DMS53 (cell line): ENCODE measurements at regions not wholly inside any gene's neighbourhood (a gene's known extent, or its start where the extent isn't known, plus 50 kb on each side); places are given as distances from the start of the nearest gene placed in this dataset.
"Not testable (repeated sequence)": the region's sequence is repeated elsewhere in the genome, so short reads cannot be mapped to it uniquely, and the experiment has no call there.

Source experiments
- DNase-seq: peaks from one replicate; lab custom pipeline; 2025; lab: John Stamatoyannopoulos, UW

- no peak for DNase-seq
Measured at GRCh38 chr9:135384226-135384625, 95.4 kb upstream of the PPP1R26 start.

- not testable (repeated sequence) for DNase-seq
Measured at GRCh38 chr9:135384815-135385405, 94.7 kb upstream of the PPP1R26 start.

- no peak for DNase-seq
Measured at GRCh38 chr9:135385793-135386192, 93.8 kb upstream of the PPP1R26 start.

- DNase-seq: no peak
Measured at GRCh38 chr9:135387976-135388375, 91.6 kb upstream of the PPP1R26 start.

DNA sequence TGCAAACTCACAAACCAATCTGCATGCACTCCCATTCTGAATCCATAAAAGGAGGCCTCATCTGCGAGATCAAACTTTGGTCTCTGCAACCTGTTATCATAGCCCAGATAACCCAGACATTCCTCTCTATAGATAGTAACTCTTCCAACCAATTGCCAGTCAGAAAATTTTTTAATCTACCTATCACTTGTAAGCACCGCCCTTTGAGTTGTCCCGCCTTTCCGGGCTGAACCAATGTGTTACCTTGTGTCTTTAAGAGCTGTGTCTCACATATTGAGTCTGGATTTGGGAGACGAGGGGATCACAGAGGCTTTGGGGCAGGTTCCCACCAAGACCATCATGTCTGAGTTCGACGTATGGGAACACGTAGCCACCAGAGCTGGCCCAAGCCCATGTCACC, 91.1 kb upstream of the PPP1R26 start:
- DNase-seq: no peak

- no peak for DNase-seq
Measured at GRCh38 chr9:135391759-135392158, 87.8 kb upstream of the PPP1R26 start.

DNA sequence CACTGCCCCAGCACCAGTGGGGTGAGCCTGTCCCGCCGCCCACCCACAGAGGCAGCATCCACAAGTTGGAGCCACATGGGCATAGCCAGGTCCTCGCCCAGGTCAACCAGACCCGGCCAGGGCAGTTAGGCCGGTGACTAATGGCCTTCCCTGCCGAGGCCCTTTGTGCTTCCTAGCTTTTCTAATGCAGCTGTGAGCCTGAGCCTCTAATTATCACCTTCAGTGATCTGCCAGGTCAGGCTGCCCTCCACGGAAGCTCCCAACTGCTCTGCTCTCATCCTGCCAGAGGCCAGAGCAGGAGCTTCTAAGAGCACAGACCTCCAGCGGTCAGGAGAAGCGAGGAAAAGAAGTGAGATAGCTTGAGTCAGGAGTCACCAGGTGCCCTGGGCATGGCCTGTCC, 87.1 kb upstream of the PPP1R26 start:
- no peak for DNase-seq

DNA sequence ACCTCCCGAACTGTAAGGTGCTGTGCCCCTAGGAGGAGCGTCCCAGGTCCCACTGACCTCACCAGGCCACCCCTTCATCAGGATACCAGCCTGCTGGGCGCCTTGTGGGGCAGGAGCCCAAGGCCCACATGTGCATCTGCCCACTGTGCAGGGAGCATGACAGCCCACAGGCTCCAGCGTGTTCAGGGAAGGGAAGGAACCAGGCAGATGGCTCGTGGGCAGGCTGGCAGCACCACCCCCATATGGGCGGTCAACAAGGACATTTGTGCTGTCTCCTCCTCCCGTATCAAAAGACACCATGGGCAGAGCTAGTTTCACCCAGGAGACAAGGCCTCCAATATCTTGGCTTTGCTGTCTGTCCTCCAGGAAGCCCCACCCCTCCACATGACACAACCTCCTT, 85.5 kb upstream of the PPP1R26 start:
- no peak for DNase-seq

- no peak for DNase-seq
Measured at GRCh38 chr9:135394699-135395645, 84.6 kb upstream of the PPP1R26 start.

- no peak for DNase-seq
Measured at GRCh38 chr9:135397142-135397541, 82.4 kb upstream of the PPP1R26 start.

DNA sequence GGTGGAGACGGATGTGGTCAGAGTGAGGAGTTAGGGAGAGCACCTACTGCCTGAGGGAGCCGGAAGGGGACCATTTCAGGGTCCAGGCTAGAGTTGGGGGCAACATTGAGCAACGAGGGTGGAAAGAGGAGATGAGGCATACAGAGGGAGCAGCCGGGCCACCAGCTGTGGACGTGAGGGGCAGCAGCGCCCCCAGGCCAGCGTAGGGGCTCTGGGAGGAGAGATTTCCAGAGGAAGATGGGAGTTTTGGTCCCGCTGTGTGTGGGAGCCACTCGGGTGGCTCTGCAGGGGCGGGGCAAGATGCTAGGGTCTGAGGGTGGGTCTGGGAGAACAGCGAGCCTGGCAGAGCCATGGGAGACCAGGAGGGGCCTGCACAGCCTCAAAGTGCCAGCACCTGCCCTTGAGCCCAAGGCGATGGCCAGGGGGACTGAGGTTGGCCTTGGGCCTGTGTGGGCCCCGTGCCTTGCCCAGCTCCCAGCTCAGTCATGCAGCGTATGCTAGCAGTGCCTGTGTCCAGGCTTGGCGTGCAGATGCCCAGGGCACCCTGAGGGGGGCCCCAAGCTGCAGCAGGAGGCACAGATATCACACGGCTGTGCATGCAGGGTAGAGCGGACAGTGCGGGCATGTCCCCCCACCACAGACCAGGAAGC, 80.5 kb upstream of the PPP1R26 start:
- DNase-seq: no peak

DNA sequence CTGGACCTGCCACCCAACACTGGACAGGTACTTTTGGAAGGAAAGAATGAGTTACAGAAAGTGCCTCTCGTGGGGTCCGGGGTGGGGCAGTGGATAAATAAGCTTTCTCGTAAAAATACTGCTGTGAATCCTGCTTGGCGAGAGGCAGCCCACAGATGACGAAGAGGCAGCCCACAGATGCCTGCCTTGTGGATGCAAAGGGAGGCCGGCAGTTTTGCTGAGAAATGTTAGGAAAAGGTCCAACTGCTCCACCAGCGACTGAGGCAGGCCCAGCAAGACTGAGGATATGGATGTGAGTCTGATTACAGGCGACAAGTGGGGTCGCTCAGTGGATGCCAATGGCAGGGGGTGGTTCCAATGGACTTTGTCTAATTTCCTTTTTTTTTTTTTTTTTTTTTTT, 79.1 kb upstream of the PPP1R26 start:
- no peak for DNase-seq

- no peak for DNase-seq
Measured at GRCh38 chr9:135401218-135401617, 78.4 kb upstream of the PPP1R26 start.

DNA sequence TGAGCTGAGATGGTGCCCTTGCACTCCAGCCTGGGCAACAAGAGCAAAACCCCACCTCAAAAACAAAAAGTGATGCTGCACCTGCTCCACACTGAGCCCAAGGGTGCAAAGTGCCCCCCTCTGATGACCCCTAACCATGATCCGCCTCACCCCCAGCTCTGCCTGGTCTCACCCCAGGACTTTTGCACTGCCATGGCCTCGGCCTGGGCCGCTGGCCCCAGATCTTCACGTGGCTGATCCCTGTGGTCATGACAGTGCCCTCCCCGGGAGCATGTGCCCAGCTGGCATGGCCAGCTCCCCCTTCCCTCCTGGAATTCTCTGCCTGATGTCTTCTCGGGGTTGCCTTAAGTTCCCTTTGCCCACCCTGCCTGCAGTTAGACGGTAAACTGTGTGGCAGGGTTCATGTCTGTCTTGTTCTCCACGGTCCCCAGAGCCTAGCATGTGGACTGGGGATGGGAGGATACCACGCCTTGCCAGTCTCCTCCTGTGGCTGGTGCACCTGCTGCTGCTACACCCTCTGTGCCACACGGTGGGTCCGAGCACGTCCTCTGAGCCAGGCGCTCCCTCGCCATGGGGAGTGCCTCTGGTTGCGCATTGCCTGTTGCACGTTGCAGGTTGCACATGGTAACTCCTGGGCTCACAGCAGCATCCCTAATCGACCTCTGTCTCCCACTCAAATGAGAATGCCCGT, 77.4 kb upstream of the PPP1R26 start:
- DNase-seq: no peak

GRCh38 chr9:135402739-135403695, 76.6 kb upstream of the PPP1R26 start:
- no peak for DNase-seq

DNA sequence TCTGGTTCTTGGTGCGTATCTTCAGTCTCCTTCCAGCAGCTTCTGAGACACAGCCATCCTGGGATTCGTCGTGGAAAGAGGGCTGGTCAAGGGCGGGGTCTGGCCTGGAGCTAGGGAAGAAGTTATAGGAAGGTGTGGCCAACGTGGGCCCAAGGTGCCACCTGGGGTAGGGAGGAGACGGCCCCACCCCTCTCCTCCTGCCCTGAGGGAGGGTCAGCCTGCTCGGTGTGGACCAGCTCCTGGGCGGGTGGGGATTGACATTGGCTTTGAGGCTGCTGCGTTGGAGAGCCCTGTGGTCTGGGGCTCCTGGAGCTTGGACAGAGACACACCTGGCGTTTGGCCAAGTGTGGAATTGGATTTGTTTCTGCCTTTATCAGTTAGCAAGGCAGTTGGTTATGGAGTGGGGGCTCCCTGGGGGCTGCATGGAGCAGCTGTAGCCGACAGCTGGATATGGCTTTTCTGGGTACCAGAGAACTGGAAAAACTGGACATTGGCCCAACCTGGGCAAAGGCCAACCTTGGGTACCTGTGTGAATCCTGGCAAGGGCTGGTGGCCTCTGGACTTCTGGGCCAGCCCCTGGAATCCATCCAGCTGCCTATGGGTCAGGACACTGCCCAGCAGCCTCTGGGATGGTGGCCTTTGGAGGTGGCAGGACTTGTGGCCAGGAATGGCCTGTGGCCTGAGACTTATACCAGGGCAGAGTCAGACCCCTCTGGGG, 75.7 kb upstream of the PPP1R26 start:
- DNase-seq: no peak

DNA sequence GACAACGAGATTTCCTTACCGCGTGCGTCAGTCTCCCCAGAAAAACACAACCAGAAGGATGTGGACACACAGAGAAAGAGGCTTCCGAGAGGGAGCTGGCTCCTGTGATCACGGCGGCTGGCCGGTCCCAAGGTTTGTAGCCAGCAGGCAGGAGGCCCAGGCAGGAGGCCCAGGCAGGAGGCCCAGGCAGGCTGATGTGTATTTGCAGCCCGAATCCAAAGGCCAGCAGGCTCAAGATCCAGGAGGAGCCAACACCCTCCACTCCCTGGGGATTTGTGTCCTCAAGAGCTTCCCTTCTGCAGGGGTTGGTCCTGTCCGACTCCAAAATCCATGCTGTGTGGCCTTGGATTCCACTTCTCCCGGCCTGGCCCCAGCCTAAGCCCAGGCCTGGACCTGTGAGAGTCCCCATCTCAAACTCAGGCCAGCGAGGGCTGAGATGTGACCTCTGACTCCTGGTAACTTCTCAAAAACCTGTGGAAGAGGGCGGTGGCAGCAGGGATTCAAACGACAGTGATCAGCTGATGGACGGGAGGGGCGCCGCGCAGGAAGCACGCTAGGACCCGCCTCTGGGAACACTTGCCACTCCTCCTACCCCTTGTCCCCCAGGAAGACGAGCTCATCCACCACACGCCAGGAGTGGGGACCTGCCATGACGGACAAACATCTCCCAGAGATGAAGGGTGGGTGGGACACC, 75.0 kb upstream of the PPP1R26 start:
- no peak for DNase-seq

GRCh38 chr9:135405145-135405464, 74.5 kb upstream of the PPP1R26 start:
- not testable (repeated sequence) for DNase-seq

DNA sequence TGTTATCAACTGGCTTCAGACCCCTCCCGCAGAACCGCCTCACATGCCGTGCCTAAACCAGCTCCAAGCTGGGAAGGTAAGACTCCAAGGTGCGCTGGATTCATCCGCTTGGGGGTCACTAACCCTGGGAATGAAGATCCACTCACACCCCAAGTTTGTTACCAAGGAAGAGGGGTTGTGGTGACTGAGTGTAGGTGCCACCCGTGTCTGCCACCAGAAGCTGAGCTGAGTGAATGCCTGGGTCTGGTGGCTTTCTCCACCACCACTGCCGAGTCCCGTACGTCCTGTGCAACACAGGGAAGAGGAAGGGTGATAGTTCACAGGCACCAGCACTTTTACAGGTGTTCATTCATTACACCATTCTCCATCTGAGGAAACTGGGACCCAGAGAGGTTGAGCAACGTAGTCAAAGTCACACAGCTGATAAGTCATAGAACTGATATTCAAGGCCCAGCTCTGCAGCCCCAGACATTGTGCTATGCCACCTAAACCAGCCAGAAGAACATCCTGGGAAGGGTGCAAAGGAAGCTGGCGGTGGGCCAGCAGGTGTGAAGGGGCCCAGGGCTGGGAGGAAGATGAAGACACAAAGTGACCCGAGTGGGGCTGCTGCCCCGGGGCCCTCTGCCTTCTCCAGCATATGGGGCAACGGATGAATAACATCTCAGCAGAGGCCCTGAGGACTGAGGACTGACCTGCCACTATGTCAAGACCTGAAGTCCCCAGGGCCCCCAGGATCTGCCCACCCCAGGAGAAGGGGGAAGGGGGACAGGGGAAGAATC, 70.9 kb upstream of the PPP1R26 start:
- no peak for DNase-seq
